HG03159 (cell line): ENCODE measurements at regions not wholly inside any gene's neighbourhood (a gene's known extent, or its start where the extent isn't known, plus 50 kb on each side); places are given as distances from the start of the nearest gene placed in this dataset.
"Not testable (repeated sequence)": the region's sequence is repeated elsewhere in the genome, so short reads cannot be mapped to it uniquely, and the experiment has no call there.

Experiments
- ATAC-seq: cut with Tn5 transposase; IDR thresholded peaks from one replicate; pipeline ENCODE4 v1.9.1; 2021; ENCODE audit warnings: mild to moderate bottlenecking, moderate library complexity; ENCODE audit not compliant: unreplicated experiment

GRCh38 chr4:27075603-27076002 lies 215.0 kb downstream of the STIM2 start:
- ATAC-seq: not testable (repeated sequence)

GRCh38 chr4:27078934-27079455 lies 218.4 kb downstream of the STIM2 start:
- ATAC-seq: no peak

GRCh38 chr4:27081675-27082586 lies 221.3 kb downstream of the STIM2 start:
- peak; percentile 46 for ATAC-seq

- ATAC-seq: no peak
These were observed 222.1 kb downstream of the STIM2 start for GRCh38 chr4:27082776-27083175.

GRCh38 chr4:27084685-27085361 lies 224.2 kb downstream of the STIM2 start:
- ATAC-seq: no peak

GRCh38 chr4:27085396-27085795 lies 224.8 kb downstream of the STIM2 start:
- no peak for ATAC-seq

GRCh38 chr4:27087306-27088045 lies 226.8 kb downstream of the STIM2 start:
- no peak for ATAC-seq

- ATAC-seq: no peak
These were observed 227.8 kb downstream of the STIM2 start for GRCh38 chr4:27088491-27088890.

- no peak for ATAC-seq
These were observed 228.5 kb downstream of the STIM2 start for GRCh38 chr4:27089186-27089585.

GRCh38 chr4:27090406-27090805 lies 229.8 kb downstream of the STIM2 start:
- no peak for ATAC-seq

GRCh38 chr4:27094224-27094623 lies 233.6 kb downstream of the STIM2 start:
- ATAC-seq: no peak

GRCh38 chr4:27094783-27095182 lies 234.1 kb downstream of the STIM2 start:
- ATAC-seq: no peak

GRCh38 chr4:27096142-27096824 lies 235.6 kb downstream of the STIM2 start:
- ATAC-seq: no peak

GRCh38 chr4:27098034-27098433 lies 237.4 kb downstream of the STIM2 start:
- ATAC-seq: no peak

GRCh38 chr4:27100713-27101112 lies 240.1 kb downstream of the STIM2 start:
- no peak for ATAC-seq

GRCh38 chr4:27101126-27101525 lies 240.5 kb downstream of the STIM2 start:
- ATAC-seq: no peak

- ATAC-seq: no peak
These were observed 240.9 kb downstream of the STIM2 start for GRCh38 chr4:27101561-27101960.

- ATAC-seq: no peak
These were observed 251.0 kb downstream of the STIM2 start for GRCh38 chr4:27111627-27112026.

GRCh38 chr4:27112587-27112986 lies 251.9 kb downstream of the STIM2 start:
- no peak for ATAC-seq

GRCh38 chr4:27115221-27115620 lies 254.6 kb downstream of the STIM2 start:
- no peak for ATAC-seq

GRCh38 chr4:27117453-27117852 lies 256.8 kb downstream of the STIM2 start:
- ATAC-seq: no peak
